Gastroesophageal sphincter (tissue), 4 donors: ENCODE measurements at regions not wholly inside any gene's neighbourhood (a gene's known extent, or its start where the extent isn't known, plus 50 kb on each side); places are given as distances from the start of the nearest gene placed in this dataset.

ENCODE experiments used
- ATAC-seq: fragments of 150-250 bp; one replicate; pipeline ENCODE4 v1.9.1; 2016; ENCODE audit warnings: mild to moderate bottlenecking, moderate library complexity
- H3K27ac ChIP-seq, 4 donors: fragments of 200-600 bp; sonication (generic) in 3 of 4; 1 replicate in 3 of 4; 2 replicates in 1 of 4; pipeline ENCODE4 v1.5.1; 2016 to 2019
- H3K27me3 ChIP-seq: fragments of 200-600 bp; sonication (generic); one replicate; pipeline ENCODE4 v1.5.1; 2019
- H3K36me3 ChIP-seq, 2 donors: fragments of 200-600 bp; sonication (generic); one replicate each; pipeline ENCODE4 v1.5.1; 2019; ENCODE audit warnings: control low read depth in 1 of 2
- H3K4me1 ChIP-seq, 3 donors: fragments of 200-600 bp; sonication (generic); 1 replicate in 2 of 3; 2 replicates in 1 of 3; pipeline ENCODE4 v1.5.1; 2016 to 2019; ENCODE audit warnings: control low read depth in 2 of 3
- H3K4me3 ChIP-seq, 2 donors: fragments of 200-600 bp; sonication (generic); one replicate each; pipeline ENCODE4 v1.5.1; 2019; ENCODE audit warnings: mild to moderate bottlenecking in 1 of 2, moderate library complexity in 1 of 2
- H3K9me3 ChIP-seq, 3 donors: fragments of 200-600 bp; sonication (generic); one replicate each; pipeline ENCODE4 v1.5.1; 2017 to 2019; ENCODE audit warnings: control low read depth in 2 of 3
- CTCF ChIP-seq, 4 experiments: fragments of 200-600 bp in 2 of 4; fragments of 450-650 bp in 2 of 4; sonication (generic) in 1 of 4; IDR thresholded peaks; one replicate each; pipeline ENCODE4 v1.5.1; 2017 to 2019; ENCODE audit warnings: antibody characterized with exemption in 4 of 4, mild to moderate bottlenecking in 2 of 4, moderate library complexity in 2 of 4
- EP300 ChIP-seq: sonication (generic); formaldehyde crosslinking; IDR thresholded peaks from one replicate; pipeline ENCODE4 v1.6.1; 2017; ENCODE audit warnings: antibody characterized with exemption, mild to moderate bottlenecking
- POLR2A ChIP-seq, 2 donors: fragments of 450-650 bp; IDR thresholded peaks; one replicate each; pipeline ENCODE4 v1.6.1; 2017; ENCODE audit warnings: antibody characterized with exemption in 2 of 2, mild to moderate bottlenecking in 2 of 2, moderate library complexity in 1 of 2
- POLR2AphosphoS5 ChIP-seq: sonication (generic); formaldehyde crosslinking; IDR thresholded peaks from one replicate; pipeline ENCODE4 v1.6.1; 2017; ENCODE audit warnings: antibody characterized with exemption
- WGBS, 2 donors: methylation state at CpG; one replicate each; pipeline ENCODE4 v1.1.5; 2018; ENCODE audit warnings: low coverage in 1 of 2; 5-methylcytosine and 5-hydroxymethylcytosine counted together

DNA sequence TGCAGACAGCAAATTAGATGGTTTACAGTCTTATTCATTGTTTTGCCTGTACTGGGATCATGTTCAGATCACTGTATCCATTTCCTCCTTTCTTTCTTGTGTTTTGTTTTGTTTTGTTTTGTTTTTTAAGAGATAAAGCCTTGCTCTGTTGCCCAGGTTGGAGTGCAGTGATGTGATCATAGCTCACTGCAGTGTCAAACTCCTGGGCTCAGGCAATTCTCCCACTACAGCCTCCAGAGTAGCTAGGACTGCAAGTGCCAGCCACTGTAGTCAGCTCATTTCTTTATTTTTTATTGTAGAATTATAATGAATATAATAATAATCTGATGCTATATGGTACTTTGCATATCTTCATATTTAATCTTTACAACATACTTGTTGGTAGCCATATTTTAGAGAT, 403.7 kb upstream of the B3GALT2 start:
- H3K27me3 ChIP-seq = no peaks in the 10 kb centered on the region
- H3K36me3 ChIP-seq = no peaks in the 10 kb centered on the region
- H3K27ac ChIP-seq = no peak overlapping the region
- H3K9me3 ChIP-seq = no peaks in the 10 kb centered on the region
- no peak for TF ChIP-seq POLR2A (IDR thresholded peaks at IDR 0.05)
- no peak for TF ChIP-seq POLR2AphosphoS5
- TF ChIP-seq EP300 = no peak
- TF ChIP-seq CTCF (IDR thresholded peaks at IDR 0.05) = no peak
- H3K4me3 ChIP-seq = no peak overlapping the region
- H3K4me1 ChIP-seq = peaks cover 0 to 8% (median 0%) of the 10 kb centered on the region in 3 donors
- no peak for ATAC-seq

- Histone ChIP-seq H3K27ac (no peak overlapping the region), H3K36me3 (no peaks in the 10 kb centered on the region), H3K4me3 (no peak overlapping the region), H3K4me1 (peaks cover 0 to 8% (median 0%) of the 10 kb centered on the region in 3 donors), H3K9me3 (no peaks in the 10 kb centered on the region), H3K27me3 (no peaks in the 10 kb centered on the region)
- ATAC-seq = no peak
- no peak for TF ChIP-seq POLR2A (IDR thresholded peaks at IDR 0.05)
- no peak for TF ChIP-seq EP300
- TF ChIP-seq POLR2AphosphoS5 = no peak
- no peak for TF ChIP-seq CTCF (IDR thresholded peaks at IDR 0.05)
- WGBS, 2 donors = 39 to 61% methylated on average over 2 to 3 of the region's 3 CpGs
These were observed 403.2 kb upstream of the B3GALT2 start for GRCh38 chr1:193589597-193590040.

DNA sequence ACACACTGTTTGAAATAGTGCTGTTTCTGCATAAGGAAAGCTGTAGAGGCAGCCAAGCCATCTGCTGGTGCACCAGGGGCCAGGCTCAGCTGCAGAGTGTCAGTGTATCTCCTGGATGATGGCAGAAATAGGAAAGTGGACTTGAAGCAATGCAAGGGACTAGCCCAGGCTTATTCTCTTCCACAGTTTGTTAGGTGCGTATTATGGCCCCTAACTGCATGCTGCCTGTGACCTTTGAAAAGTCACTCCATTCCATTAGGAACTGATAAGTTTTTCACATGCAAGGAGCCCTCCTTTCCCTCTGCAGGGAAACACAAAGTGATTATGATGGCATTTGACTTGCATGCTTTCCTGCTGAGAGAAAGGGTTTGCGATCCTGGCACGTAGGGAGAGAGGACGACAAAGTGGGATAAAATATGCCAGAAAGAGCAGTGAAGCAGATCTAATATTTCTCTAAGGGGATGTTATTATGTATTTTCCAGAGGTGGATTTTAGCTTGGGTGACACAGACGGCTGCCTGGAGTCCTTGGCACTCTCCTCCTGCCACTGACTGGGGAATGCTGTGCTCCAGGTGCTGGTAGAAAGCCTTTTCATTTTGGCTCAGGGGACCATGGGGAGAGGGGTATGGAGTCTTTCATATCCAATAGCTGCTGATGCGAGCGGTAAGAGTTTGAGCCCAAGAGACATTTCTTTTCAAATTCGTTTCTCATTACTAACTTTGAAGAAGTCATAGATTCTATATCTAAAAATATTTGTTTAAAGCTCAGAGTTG, 402.1 kb upstream of the B3GALT2 start:
- WGBS, 2 donors = 58% methylated on average over 4 to 8 of the region's 8 CpGs
- Histone ChIP-seq H3K27ac (no peak overlapping the region), H3K4me1 (peaks cover 0 to 8% (median 0%) of the 10 kb centered on the region in 3 donors), H3K36me3 (no peaks in the 10 kb centered on the region), H3K4me3 (no peak overlapping the region), H3K9me3 (no peaks in the 10 kb centered on the region), H3K27me3 (no peaks in the 10 kb centered on the region)
- ATAC-seq = no peak
- TF ChIP-seq POLR2A (IDR thresholded peaks at IDR 0.05) (no peak), CTCF (IDR thresholded peaks at IDR 0.05) (no peak), POLR2AphosphoS5 (no peak), EP300 (no peak)

GRCh38 chr1:193584731-193585239, 398.4 kb upstream of the B3GALT2 start:
- Histone ChIP-seq H3K27me3 (no peaks in the 10 kb centered on the region), H3K27ac (no peak overlapping the region), H3K4me1 (peaks cover 0 to 6% (median 0%) of the 10 kb centered on the region in 3 donors), H3K36me3 (no peaks in the 10 kb centered on the region), H3K4me3 (no peak overlapping the region), H3K9me3 (no peaks in the 10 kb centered on the region)
- ATAC-seq = no peak
- 74 to 77% methylated on average over 2 of the region's 2 CpGs for WGBS, 2 donors
- no peak for TF ChIP-seq POLR2A (IDR thresholded peaks at IDR 0.05)
- no peak for TF ChIP-seq EP300
- no peak for TF ChIP-seq CTCF (IDR thresholded peaks at IDR 0.05)
- no peak for TF ChIP-seq POLR2AphosphoS5

- WGBS, 2 donors = 68 to 93% methylated on average over 3 of the region's 3 CpGs
- no peaks in the 10 kb centered on the region for H3K27me3 ChIP-seq
- H3K4me1 ChIP-seq = no peaks in the 10 kb centered on the region
- H3K9me3 ChIP-seq = no peaks in the 10 kb centered on the region
- no peak for ATAC-seq
- no peak overlapping the region for H3K27ac ChIP-seq
- no peaks in the 10 kb centered on the region for H3K36me3 ChIP-seq
- TF ChIP-seq POLR2AphosphoS5 (no peak), CTCF (IDR thresholded peaks at IDR 0.05) (no peak), POLR2A (IDR thresholded peaks at IDR 0.05) (no peak), EP300 (no peak)
- no peak overlapping the region for H3K4me3 ChIP-seq
These were observed 394.9 kb upstream of the B3GALT2 start for GRCh38 chr1:193581341-193581740.
